Esophagus squamous epithelium (tissue), 5 donors: ENCODE measurements at regions not wholly inside any gene's neighbourhood (a gene's known extent, or its start where the extent isn't known, plus 50 kb on each side); places are given as distances from the start of the nearest gene placed in this dataset.

Source experiments
- DNase-seq: peaks from one replicate; lab custom pipeline; 2025; lab: John Stamatoyannopoulos, UW
- H3K27ac ChIP-seq, 4 donors: fragments of 200-600 bp; sonication (generic); one replicate each; pipeline ENCODE4 v1.5.1; 2016 to 2019; ENCODE audit warnings: mild to moderate bottlenecking in 1 of 4
- H3K27me3 ChIP-seq, 4 donors: fragments of 200-600 bp; sonication (generic); 1 replicate in 3 of 4; 2 replicates in 1 of 4; pipeline versions ENCODE4 v1.5.1 to v1.6.0; 2017 to 2021; ENCODE audit warnings: antibody characterized with exemption in 1 of 4
- H3K36me3 ChIP-seq, 3 donors: fragments of 200-600 bp; sonication (generic); one replicate each; pipeline ENCODE4 v1.5.1; 2016 to 2019
- H3K4me1 ChIP-seq, 3 donors: fragments of 200-600 bp; sonication (generic); one replicate each; pipeline ENCODE4 v1.5.1; 2017 to 2019
- H3K4me3 ChIP-seq, 4 donors: fragments of 200-600 bp; sonication (generic); 1 replicate in 3 of 4; 2 replicates in 1 of 4; pipeline ENCODE4 v1.5.1; 2016 to 2019; ENCODE audit warnings: mild to moderate bottlenecking in 2 of 4, moderate library complexity in 1 of 4
- H3K9me3 ChIP-seq, 3 donors: fragments of 200-600 bp; sonication (generic); one replicate each; pipeline ENCODE4 v1.5.1; 2016 to 2019
- POLR2A ChIP-seq, 4 donors: fragments of 450-650 bp; IDR thresholded peaks; one replicate each; pipeline ENCODE4 v1.6.1; 2017; ENCODE audit warnings: antibody characterized with exemption in 4 of 4, mild to moderate bottlenecking in 4 of 4, moderate library complexity in 3 of 4
- WGBS, 2 donors: methylation state at CpG; one replicate each; pipeline ENCODE4 v1.1.5; 2018; 5-methylcytosine and 5-hydroxymethylcytosine counted together
- intact Hi-C: fragments of 100-400 bp; cut with DNase I; formaldehyde crosslinking; loops from one replicate; pipeline ENCODE4 v1.15.0; 2022
- TF ChIP-seq, protein P1 (sequence below), 6 experiments: fragments of 450-650 bp in 4 of 6; fragments of 200-600 bp in 2 of 6; sonication (generic) in 2 of 6; IDR thresholded peaks; one replicate each; pipeline ENCODE4 v1.5.1; 2016 to 2019; ENCODE audit warnings: antibody characterized with exemption in 6 of 6, mild to moderate bottlenecking in 4 of 6, moderate library complexity in 4 of 6
- donor health status: DM: yes; HTN: yes; CAD: no.

DNA sequence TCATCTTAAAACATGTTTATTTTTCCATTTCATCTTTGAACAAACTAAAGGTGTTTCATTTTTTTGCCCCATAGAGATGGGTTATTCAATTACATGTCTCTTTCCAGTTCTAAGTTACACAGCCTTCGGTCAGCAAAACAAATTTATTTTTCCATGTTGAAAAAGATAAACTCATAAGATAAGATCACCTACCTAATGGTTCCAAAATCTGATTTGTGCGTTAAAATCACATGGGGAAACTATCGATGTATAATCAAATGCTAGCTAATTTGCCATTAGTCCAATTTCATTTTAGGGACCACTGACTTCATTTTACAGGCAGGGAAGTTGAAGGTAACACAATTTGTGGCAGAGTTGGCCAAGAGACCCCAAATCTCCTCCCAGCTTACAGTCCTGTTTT is 67.2 kb upstream of the ACSL1 start:
- TF ChIP-seq POLR2A (IDR thresholded peaks at IDR 0.05) = no peak
- TF ChIP-seq, protein P1, sequence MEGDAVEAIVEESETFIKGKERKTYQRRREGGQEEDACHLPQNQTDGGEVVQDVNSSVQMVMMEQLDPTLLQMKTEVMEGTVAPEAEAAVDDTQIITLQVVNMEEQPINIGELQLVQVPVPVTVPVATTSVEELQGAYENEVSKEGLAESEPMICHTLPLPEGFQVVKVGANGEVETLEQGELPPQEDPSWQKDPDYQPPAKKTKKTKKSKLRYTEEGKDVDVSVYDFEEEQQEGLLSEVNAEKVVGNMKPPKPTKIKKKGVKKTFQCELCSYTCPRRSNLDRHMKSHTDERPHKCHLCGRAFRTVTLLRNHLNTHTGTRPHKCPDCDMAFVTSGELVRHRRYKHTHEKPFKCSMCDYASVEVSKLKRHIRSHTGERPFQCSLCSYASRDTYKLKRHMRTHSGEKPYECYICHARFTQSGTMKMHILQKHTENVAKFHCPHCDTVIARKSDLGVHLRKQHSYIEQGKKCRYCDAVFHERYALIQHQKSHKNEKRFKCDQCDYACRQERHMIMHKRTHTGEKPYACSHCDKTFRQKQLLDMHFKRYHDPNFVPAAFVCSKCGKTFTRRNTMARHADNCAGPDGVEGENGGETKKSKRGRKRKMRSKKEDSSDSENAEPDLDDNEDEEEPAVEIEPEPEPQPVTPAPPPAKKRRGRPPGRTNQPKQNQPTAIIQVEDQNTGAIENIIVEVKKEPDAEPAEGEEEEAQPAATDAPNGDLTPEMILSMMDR (IDR thresholded peaks at IDR 0.05) = no peak
- no peaks in the 10 kb centered on the region for H3K9me3 ChIP-seq
- DNase-seq = no peak
- peaks cover 0 to 19% (median 0%) of the 10 kb centered on the region in 4 donors for H3K27me3 ChIP-seq
- 83 to 86% methylated on average over 3 of the region's 3 CpGs for WGBS, 2 donors
- no peak overlapping the region for H3K4me3 ChIP-seq
- no peaks in the 10 kb centered on the region for H3K36me3 ChIP-seq
- H3K27ac ChIP-seq = no peak overlapping the region
- intact Hi-C loops = no loop called here
- H3K4me1 ChIP-seq = peaks cover 0 to 6% (median 0%) of the 10 kb centered on the region in 3 donors

DNA sequence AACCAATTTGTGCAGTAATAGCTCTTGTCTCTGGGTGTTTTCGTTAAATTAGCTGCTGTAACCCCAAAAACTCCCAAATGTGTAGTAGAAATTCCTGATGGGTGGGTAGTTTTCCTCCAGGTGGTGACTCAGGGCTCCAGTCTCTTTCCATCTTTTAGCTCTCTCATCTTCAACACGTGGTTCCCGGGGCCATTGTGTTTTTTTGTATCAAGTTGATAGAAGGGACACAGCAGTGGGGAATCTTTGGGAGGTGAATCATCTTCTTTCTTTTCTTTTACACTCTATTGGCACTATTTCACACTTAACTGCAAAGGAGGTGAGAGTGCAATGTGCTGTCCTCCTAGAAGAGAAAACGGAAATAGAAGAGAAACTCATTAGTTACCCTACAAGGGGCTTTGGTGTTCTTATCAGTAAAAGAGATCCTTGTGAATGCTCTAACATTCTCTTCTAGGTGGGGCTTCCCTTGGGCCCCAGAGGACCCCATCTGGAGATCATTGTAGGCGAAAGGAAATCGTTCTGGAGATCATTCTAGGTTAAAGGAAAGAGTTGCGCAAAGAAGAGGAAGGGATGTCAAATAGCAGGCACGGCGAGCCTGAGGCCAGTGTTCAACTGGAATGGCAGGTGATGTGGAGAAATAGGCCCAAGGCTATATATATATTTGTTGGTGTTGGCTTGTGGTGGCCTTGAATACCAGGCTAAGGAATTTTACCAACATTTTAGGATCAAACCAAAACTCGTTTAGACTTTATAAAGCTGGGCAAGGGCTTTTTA is 68.2 kb upstream of the ACSL1 start:
- no peak for TF ChIP-seq POLR2A (IDR thresholded peaks at IDR 0.05)
- TF ChIP-seq, protein P1 (IDR thresholded peaks at IDR 0.05) = no peak
- Histone ChIP-seq H3K4me1 (peaks cover 2 to 16% (median 3%) of the 10 kb centered on the region in 3 donors), H3K36me3 (no peaks in the 10 kb centered on the region), H3K9me3 (no peaks in the 10 kb centered on the region), H3K4me3 (no peak overlapping the region), H3K27me3 (peaks cover 0 to 19% (median 0%) of the 10 kb centered on the region in 4 donors), H3K27ac (no peak overlapping the region)
- intact Hi-C loops = no loop called here
- DNase-seq = no peak
- WGBS, 2 donors = 64 to 70% methylated on average over 10 of the region's 10 CpGs

DNA sequence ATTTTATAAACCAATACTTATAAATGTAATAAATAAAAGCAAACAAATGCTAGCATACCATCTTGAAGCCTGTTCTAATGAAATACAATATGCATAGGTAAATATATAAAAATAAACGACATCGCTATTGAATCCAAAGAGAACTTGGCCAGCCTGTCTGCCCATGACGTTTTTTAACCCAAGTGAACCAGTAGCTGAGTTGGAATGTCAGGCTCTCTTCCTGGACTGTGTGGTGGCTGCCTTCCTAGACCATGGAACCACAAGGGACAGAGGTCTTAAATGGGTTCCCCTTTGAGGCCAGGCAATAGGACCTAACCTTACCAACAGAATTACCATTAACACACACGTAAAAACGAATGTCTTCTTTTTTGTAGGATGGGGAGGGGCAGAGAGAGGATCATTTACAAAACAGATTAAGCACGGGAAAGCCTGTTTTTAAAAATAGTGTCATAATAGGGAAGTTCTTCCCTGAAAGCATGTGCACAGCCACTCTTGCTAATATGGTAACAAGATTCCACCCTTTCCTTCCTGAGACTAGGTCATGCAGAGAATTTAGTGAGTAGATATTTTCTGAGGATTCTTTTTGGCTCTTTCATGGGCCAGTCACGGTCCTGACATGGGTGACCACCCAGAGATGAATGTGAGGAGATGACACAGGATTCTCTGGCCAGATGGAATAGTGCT is 69.4 kb upstream of the ACSL1 start:
- TF ChIP-seq, protein P1 (IDR thresholded peaks at IDR 0.05) = no peak
- no peak for TF ChIP-seq POLR2A (IDR thresholded peaks at IDR 0.05)
- peaks cover 4 to 23% (median 9%) of the 10 kb centered on the region in 3 donors for H3K4me1 ChIP-seq
- H3K9me3 ChIP-seq = no peaks in the 10 kb centered on the region
- no peak for DNase-seq
- no peaks in the 10 kb centered on the region for H3K36me3 ChIP-seq
- no peak overlapping the region for H3K27ac ChIP-seq
- no peak overlapping the region for H3K4me3 ChIP-seq
- intact Hi-C loops = no loop called here
- 56 to 67% methylated on average over 7 of the region's 7 CpGs for WGBS, 2 donors
- H3K27me3 ChIP-seq = peaks cover 0 to 23% (median 0%) of the 10 kb centered on the region in 4 donors

DNA sequence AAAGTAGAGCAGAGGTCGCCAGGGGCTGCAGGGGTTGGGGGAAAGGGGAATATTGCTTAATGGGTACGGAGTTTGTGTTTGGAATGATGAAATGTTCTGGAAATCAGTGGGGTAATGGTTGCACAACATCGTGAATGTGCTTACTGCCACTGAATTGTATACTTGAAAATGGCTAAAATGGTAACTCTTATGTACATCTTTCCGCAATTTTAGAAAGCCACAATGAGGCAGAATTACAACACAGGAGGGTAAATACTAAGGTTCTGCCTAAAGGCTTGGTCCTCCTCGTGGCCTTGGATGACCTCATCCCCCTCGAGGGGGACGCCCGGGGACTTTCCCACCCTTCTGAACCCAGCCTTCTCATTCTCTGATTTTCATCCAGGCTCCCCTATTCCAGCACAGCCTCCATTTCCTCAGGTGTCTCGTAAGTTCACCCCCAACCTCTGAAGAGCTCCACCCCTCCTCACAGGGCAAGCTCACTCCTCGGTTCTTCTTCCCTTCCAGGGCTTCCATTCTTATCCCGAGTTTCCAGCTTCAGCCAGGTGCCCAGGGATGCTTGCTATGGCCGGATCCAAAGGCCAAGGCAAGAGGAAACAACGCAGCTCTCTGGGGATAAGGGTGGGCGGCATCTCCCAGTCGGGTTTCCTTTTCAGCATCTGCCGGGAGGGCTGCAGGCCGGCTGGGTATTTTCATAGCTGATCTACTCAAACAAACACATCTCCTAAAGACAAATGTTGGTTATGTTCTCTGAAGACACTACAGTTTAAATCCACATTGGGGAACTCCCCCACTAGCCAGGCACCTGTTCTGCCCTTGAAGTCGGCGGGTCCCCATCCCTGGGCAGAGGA is 71.3 kb upstream of the ACSL1 start:
- Histone ChIP-seq H3K4me3 (no peak overlapping the region), H3K4me1 (peaks cover 4 to 23% (median 9%) of the 10 kb centered on the region in 3 donors), H3K36me3 (no peaks in the 10 kb centered on the region), H3K27ac (no peak overlapping the region), H3K27me3 (peaks cover 0 to 23% (median 0%) of the 10 kb centered on the region in 4 donors), H3K9me3 (no peaks in the 10 kb centered on the region)
- no peak for DNase-seq
- intact Hi-C loops = no loop called here
- TF ChIP-seq, protein P1 (IDR thresholded peaks at IDR 0.05) = no peak
- no peak for TF ChIP-seq POLR2A (IDR thresholded peaks at IDR 0.05)
- WGBS, 2 donors = 63 to 70% methylated on average over 17 to 19 of the region's 19 CpGs
